SK-N-MC (cell line): ENCODE measurements at regions not wholly inside any gene's neighbourhood (a gene's known extent, or its start where the extent isn't known, plus 50 kb on each side); places are given as distances from the start of the nearest gene placed in this dataset.
"Not testable (repeated sequence)": the region's sequence is repeated elsewhere in the genome, so short reads cannot be mapped to it uniquely, and the experiment has no call there.

Source experiments
- DNase-seq: peaks from one replicate; pipeline ENCODE4 v3.0.0-alpha.2; 2011; ENCODE audit warnings: low read depth, low spot score
- H3K27ac ChIP-seq: fragments of 200-600 bp; sonication (generic); 2 replicates; pipeline ENCODE4 v1.5.1; 2016; ENCODE audit warnings: mixed run types
- H3K36me3 ChIP-seq: fragments of 200-600 bp; sonication (generic); 2 replicates; pipeline ENCODE4 v1.6.1; 2017; ENCODE audit warnings: antibody characterized with exemption, low read length, mixed read lengths; ENCODE audit not compliant: insufficient read depth
- H3K4me3 ChIP-seq: fragments of 200-600 bp; sonication (generic); 2 replicates; pipeline ENCODE4 v1.5.1; 2016
- H3K9ac ChIP-seq: fragments of 200-600 bp; sonication (generic); 2 replicates; pipeline ENCODE4 v1.8.0; 2017; ENCODE audit warnings: mixed run types, mixed read lengths; ENCODE audit not compliant: insufficient read length
- H3K9me3 ChIP-seq: fragments of 200-600 bp; sonication (generic); 2 replicates; pipeline ENCODE4 v1.6.1; 2017; ENCODE audit warnings: low read depth, mild to moderate bottlenecking, antibody characterized with exemption, low read length, moderate library complexity, mixed read lengths
- EZH2 ChIP-seq: fragments of 200-600 bp; sonication (generic); IDR thresholded peaks from one replicate; pipeline ENCODE4 v1.6.1; 2017; ENCODE audit warnings: antibody characterized with exemption
- FOXP2 ChIP-seq: optimal IDR thresholded peaks from 2 replicates; pipeline ENCODE3; 2011; ENCODE audit warnings: mild to moderate bottlenecking, moderate library complexity; ENCODE audit not compliant: insufficient read depth; ENCODE audit errors: extremely low read length, control extremely low read depth
- POLR2AphosphoS5 ChIP-seq: IDR thresholded peaks from 2 replicates; pipeline ENCODE4 v1.6.1; 2012; ENCODE audit warnings: mild to moderate bottlenecking, low read depth, low read length, borderline replicate concordance

DNA sequence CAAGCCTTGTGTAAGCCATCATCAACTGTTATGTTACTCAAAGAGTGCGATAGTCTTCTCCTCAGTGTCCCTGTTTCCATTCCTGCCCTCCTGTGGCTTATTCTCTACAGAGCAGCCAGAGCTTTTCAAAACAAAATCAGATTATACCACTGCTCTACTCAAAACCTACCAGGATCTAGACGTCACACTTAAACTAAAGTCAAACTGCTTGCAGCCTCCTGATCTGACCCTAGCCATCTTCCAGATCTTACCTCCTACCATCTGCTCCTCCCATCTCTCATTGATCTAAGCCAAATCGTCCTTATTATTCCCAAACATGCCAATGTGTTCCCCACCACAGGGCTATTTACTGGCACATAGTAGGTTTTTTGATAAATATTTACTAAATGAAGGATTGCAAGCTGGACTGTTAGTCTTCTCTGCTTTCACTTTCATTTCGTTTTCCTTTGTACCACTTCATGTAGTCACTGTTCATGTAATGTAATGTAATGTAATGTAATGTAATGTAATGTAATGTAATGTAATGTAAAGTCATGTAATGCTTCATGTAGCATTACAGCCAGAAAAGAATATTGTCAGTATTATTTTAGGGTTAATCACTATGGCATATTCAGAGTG lies 116.1 kb downstream of the GPR37 start:
- Histone ChIP-seq H3K9ac (no peak overlapping the region), H3K4me3 (no peak overlapping the region), H3K36me3 (no peaks in the 10 kb centered on the region), H3K27ac (no peak overlapping the region), H3K9me3 (no peaks in the 10 kb centered on the region)
- no peak for TF ChIP-seq POLR2AphosphoS5
- no peak for TF ChIP-seq FOXP2
- no peak for TF ChIP-seq EZH2
- DNase-seq, result no peak

DNA sequence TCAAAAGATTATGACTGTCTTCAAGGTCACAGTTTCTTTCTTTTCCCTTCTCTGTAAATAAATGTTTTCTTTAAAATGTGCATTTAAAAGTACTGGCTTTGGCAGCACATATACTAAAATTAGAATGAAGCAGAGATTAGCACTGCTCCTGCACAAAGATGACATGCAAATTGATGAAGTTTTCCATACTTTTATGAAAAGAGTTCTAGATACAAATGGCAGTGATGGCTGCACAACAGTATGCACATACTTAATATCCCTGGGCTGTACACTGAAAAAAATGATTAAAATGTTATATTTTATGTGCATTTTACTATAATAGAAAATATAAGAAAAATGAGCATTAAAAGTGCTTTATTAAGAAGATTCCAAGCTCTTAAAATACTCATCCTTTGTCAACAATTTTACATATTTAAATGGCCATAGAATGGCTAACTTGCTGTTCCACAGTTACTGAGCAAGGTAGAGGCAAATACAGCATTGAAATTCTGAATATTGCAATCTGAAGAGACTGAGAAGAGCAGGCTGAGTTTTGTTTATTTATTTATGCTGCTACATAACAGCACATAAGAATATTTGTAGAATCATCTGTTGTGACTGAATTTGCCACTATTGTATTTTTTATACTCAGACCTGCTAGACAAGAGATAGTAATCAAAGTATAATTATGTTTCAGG lies 117.8 kb downstream of the GPR37 start:
- Histone ChIP-seq H3K4me3 (no peak overlapping the region), H3K9ac (no peak overlapping the region), H3K36me3 (no peaks in the 10 kb centered on the region), H3K9me3 (no peaks in the 10 kb centered on the region), H3K27ac (no peak overlapping the region)
- TF ChIP-seq FOXP2 (no peak), EZH2 (no peak), POLR2AphosphoS5 (no peak)
- DNase-seq, result no peak

DNA sequence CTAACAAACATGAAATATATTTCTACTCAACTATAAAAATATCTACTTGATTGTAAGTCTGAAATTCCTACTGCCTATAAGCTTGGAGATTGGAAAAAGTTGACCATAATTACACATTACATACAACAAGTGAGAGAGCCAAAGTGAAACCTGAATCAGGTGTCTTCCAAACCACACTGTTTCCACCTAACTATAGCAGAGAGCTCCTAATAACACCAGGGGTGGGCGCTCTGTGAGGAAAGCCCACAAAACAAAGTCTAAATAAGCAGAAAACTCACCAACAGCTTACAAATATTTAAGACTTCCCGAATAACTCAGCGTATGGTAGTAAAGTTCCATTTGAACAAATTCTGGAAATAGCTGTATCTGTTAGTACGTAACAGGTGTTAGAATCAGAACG lies 119.9 kb downstream of the GPR37 start:
- Histone ChIP-seq H3K9ac (no peak overlapping the region), H3K27ac (no peak overlapping the region), H3K4me3 (no peak overlapping the region), H3K9me3 (no peaks in the 10 kb centered on the region), H3K36me3 (no peaks in the 10 kb centered on the region)
- no peak for TF ChIP-seq EZH2
- no peak for TF ChIP-seq FOXP2
- no peak for TF ChIP-seq POLR2AphosphoS5
- DNase-seq, result no peak

DNA sequence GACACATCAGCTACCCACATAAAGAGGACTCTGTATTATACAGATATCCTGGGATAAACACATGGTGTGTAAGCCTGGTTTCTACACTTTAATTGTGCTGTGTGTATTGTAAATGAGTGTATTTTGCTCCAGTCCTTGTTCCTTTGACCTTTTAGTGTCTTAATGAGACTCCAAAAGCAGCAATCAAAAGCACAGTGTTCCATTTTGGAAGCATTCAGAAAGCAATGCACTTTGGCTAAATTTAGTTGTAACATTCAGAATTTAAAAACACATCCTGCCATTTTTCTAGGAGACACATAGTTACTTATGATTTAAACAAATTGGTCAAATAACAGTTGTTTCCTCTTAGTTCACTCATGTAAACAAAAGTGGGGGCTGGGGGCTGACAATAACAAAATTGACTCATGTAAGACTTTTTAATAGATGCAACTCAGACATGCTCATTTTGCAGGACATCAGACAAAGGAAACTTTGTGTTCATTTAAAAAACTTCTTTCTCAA lies 122.2 kb downstream of the GPR37 start:
- H3K4me3 ChIP-seq, result no peak overlapping the region
- no peaks in the 10 kb centered on the region for H3K36me3 ChIP-seq
- H3K9me3 ChIP-seq, result no peaks in the 10 kb centered on the region
- TF ChIP-seq FOXP2 (no peak), POLR2AphosphoS5 (no peak), EZH2 (no peak)
- no peak overlapping the region for H3K9ac ChIP-seq
- H3K27ac ChIP-seq, result no peak overlapping the region
- DNase-seq, result no peak

DNA sequence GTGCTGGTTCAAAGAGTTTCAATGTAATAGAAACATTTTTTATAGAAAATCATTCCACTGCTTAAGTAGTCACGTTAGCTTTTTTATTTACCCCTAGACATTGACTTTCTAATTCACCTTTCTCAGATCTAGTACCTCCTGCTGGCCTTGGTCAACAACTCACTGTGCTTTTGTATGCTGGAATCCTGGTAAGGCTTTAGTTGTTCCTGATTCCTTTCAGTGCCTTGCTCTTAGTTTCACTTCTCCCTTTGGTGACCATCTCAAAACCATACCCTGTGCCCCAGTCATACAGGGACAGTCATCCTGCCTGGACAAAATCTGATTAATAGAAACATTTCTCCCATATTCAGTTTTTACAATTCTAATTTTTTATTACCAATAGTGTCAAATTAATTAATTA lies 130.2 kb downstream of the GPR37 start:
- H3K36me3 ChIP-seq, result no peaks in the 10 kb centered on the region
- DNase-seq, result no peak
- no peak overlapping the region for H3K9ac ChIP-seq
- no peak overlapping the region for H3K27ac ChIP-seq
- no peak overlapping the region for H3K4me3 ChIP-seq
- H3K9me3 ChIP-seq, result no peaks in the 10 kb centered on the region
- TF ChIP-seq FOXP2 (no peak), POLR2AphosphoS5 (no peak), EZH2 (no peak)

DNA sequence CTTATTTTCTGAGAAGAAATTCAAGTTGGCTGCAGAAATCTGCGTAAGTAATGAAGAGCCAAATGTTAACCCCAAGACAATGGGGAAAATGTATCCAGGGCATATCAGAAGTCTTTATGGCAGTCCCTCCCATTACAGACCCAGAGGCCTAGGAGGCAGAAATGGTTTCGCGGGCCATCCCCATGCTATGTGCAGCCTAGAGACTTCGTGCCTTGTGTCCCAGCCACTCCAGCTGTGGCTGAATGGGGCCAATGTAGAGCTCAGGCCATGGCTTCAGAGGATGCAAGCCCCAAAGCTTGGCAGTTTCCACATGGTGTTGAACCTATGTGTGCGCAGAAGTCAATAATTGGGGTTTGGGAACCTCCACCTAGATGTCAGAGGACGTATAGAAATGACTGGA lies 131.9 kb downstream of the GPR37 start:
- TF ChIP-seq POLR2AphosphoS5 (no peak), EZH2 (no peak), FOXP2 (no peak)
- Histone ChIP-seq H3K27ac (no peak overlapping the region), H3K9ac (no peak overlapping the region), H3K9me3 (no peaks in the 10 kb centered on the region), H3K36me3 (no peaks in the 10 kb centered on the region), H3K4me3 (no peak overlapping the region)
- DNase-seq, result no peak

DNA sequence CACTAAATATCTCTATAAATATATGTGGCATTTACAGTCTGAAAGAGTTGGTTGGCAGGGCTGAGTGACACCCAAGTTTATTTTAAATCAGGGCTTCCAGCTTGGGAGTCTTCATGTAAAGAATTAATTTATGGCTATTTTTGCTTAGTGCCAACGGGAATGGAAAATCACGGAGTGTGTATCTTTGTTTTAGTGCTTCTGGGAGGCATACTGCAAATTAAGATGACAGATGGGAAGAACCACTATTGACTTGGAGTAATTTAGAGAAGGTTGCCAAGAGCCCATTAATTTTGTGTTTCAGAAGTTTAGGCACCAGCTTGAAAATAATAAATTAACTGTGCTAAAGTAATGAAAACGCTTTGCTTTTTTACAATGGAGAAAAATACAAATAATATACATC lies 135.2 kb downstream of the GPR37 start:
- Histone ChIP-seq H3K27ac (no peak overlapping the region), H3K9ac (no peak overlapping the region), H3K4me3 (no peak overlapping the region), H3K36me3 (no peaks in the 10 kb centered on the region), H3K9me3 (no peaks in the 10 kb centered on the region)
- TF ChIP-seq POLR2AphosphoS5, result no peak
- TF ChIP-seq FOXP2, result no peak
- no peak for TF ChIP-seq EZH2
- DNase-seq, result no peak

DNA sequence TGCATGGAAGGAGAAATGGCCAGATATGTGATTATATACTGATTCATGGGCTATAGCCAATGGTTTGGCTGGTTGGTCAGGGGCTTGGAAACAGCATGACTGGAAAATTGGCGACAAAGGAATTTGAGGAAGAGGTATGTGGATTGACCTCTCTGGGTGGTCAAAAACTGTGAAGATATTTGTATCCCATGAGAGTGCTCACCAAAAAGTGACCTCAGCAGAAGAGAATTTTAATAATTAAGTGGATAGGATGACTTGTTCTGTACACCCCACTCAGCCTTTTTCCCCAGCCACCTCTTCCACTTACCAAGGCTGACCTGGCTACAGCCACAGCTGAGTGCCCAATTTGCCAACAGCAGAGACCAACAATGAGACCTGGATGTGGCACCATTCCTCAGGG lies 146.7 kb downstream of the GPR37 start:
- Histone ChIP-seq H3K36me3 (no peaks in the 10 kb centered on the region), H3K9ac (no peak overlapping the region), H3K4me3 (no peak overlapping the region), H3K9me3 (no peaks in the 10 kb centered on the region), H3K27ac (no peak overlapping the region)
- no peak for DNase-seq
- TF ChIP-seq FOXP2, result no peak
- TF ChIP-seq EZH2, result no peak
- no peak for TF ChIP-seq POLR2AphosphoS5

DNA sequence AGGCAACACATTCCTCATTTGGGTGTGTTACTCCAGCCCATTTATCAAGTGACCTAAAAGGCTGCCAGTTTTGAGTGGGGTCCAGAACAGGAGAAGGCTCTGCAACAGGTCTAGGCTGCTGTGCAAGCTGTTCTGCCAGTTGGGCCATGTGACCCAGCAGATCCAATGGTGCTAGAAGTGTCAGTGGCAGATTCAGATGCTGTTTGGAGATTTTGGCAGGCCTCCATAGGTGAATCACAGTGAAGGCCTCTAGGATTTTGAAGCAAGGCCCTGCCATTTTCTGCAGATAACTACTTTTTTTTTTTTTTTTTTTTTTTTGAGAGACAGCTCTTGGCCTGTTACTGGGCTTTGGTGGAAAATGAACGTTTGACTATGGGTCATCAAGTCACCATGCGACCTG lies 147.5 kb downstream of the GPR37 start:
- not testable (repeated sequence) for DNase-seq, H3K9me3 ChIP-seq, H3K36me3 ChIP-seq, H3K4me3 ChIP-seq, H3K27ac ChIP-seq, H3K9ac ChIP-seq
